ENCODE measurements at regions not wholly inside any gene's neighbourhood (a gene's known extent, or its start where the extent isn't known, plus 50 kb on each side); places are given as distances from the start of the nearest gene placed in this dataset.

GRCh38 chr17:45722161-45722560 lies 62.0 kb upstream of the CRHR1 start:
- no peak overlapping the region for H3K27ac ChIP-seq
- peak; percentile 64 for TF ChIP-seq CTCF (IDR thresholded peaks at IDR 0.05)
- H3K9ac ChIP-seq: no peak overlapping the region
- no peaks in the 10 kb centered on the region for H3K4me1 ChIP-seq
- H3K36me3 ChIP-seq (ENCODE audit: control insufficient read depth, insufficient read depth, low read length): no peaks in the 10 kb centered on the region
- no peak overlapping the region for H3K4me2 ChIP-seq (ENCODE audit: low read length)
- H2AFZ ChIP-seq: no peak overlapping the region
- H3K4me3 ChIP-seq (ENCODE audit: low read depth, low read length): no peak overlapping the region
- no peaks in the 10 kb centered on the region for H3K27me3 ChIP-seq (ENCODE audit: control insufficient read depth, insufficient read depth, low read length)
- no peaks in the 10 kb centered on the region for H3K9me3 ChIP-seq (ENCODE audit: control insufficient read depth, low read length)
- H3K79me2 ChIP-seq: no peaks in the 10 kb centered on the region

- Histone ChIP-seq H3K79me2 (no peaks in the 10 kb centered on the region), H3K36me3 (ENCODE audit: control insufficient read depth, insufficient read depth, low read length) (no peaks in the 10 kb centered on the region), H3K27ac (no peak overlapping the region), H2AFZ (no peak overlapping the region), H3K4me1 (no peaks in the 10 kb centered on the region), H3K4me3 (ENCODE audit: low read depth, low read length) (no peak overlapping the region), H3K9ac (no peak overlapping the region), H3K4me2 (ENCODE audit: low read length) (no peak overlapping the region), H3K9me3 (ENCODE audit: control insufficient read depth, low read length) (no peaks in the 10 kb centered on the region), H3K27me3 (ENCODE audit: control insufficient read depth, insufficient read depth, low read length) (no peaks in the 10 kb centered on the region)
- TF ChIP-seq CTCF (IDR thresholded peaks at IDR 0.05): no peak
Observed at GRCh38 chr17:45729294-45729907, 54.7 kb upstream of the CRHR1 start.

GRCh38 chr17:45730192-45730591 lies 53.9 kb upstream of the CRHR1 start:
- Histone ChIP-seq H3K4me1 (no peaks in the 10 kb centered on the region), H2AFZ (no peak overlapping the region), H3K4me2 (ENCODE audit: low read length) (no peak overlapping the region), H3K9me3 (ENCODE audit: control insufficient read depth, low read length) (no peaks in the 10 kb centered on the region), H3K36me3 (ENCODE audit: control insufficient read depth, insufficient read depth, low read length) (no peaks in the 10 kb centered on the region), H3K9ac (no peak overlapping the region), H3K27me3 (ENCODE audit: control insufficient read depth, insufficient read depth, low read length) (no peaks in the 10 kb centered on the region), H3K4me3 (ENCODE audit: low read depth, low read length) (no peak overlapping the region), H3K79me2 (no peaks in the 10 kb centered on the region), H3K27ac (no peak overlapping the region)
- TF ChIP-seq CTCF (IDR thresholded peaks at IDR 0.05): no peak

GRCh38 chr17:45731459-45731858 lies 52.7 kb upstream of the CRHR1 start:
- Histone ChIP-seq H3K4me2 (ENCODE audit: low read length) (no peak overlapping the region), H3K79me2 (no peaks in the 10 kb centered on the region), H3K27me3 (ENCODE audit: control insufficient read depth, insufficient read depth, low read length) (no peaks in the 10 kb centered on the region), H3K9ac (no peak overlapping the region), H3K4me1 (no peaks in the 10 kb centered on the region), H3K9me3 (ENCODE audit: control insufficient read depth, low read length) (no peaks in the 10 kb centered on the region), H2AFZ (no peak overlapping the region), H3K4me3 (ENCODE audit: low read depth, low read length) (no peak overlapping the region), H3K36me3 (ENCODE audit: control insufficient read depth, insufficient read depth, low read length) (no peaks in the 10 kb centered on the region), H3K27ac (no peak overlapping the region)
- TF ChIP-seq CTCF (IDR thresholded peaks at IDR 0.05): no peak

- no peak overlapping the region for H3K4me2 ChIP-seq (ENCODE audit: low read length)
- TF ChIP-seq CTCF (IDR thresholded peaks at IDR 0.05): no peak
- H3K36me3 ChIP-seq (ENCODE audit: control insufficient read depth, insufficient read depth, low read length): no peaks in the 10 kb centered on the region
- no peaks in the 10 kb centered on the region for H3K27me3 ChIP-seq (ENCODE audit: control insufficient read depth, insufficient read depth, low read length)
- no peak overlapping the region for H2AFZ ChIP-seq
- no peak overlapping the region for H3K9ac ChIP-seq
- H3K4me3 ChIP-seq (ENCODE audit: low read depth, low read length): no peak overlapping the region
- H3K9me3 ChIP-seq (ENCODE audit: control insufficient read depth, low read length): no peaks in the 10 kb centered on the region
- no peak overlapping the region for H3K27ac ChIP-seq
- H3K4me1 ChIP-seq: no peaks in the 10 kb centered on the region
- H3K79me2 ChIP-seq: no peaks in the 10 kb centered on the region
Observed at GRCh38 chr17:45732926-45733505, 51.1 kb upstream of the CRHR1 start.
